Sigmoid colon (tissue), 6 donors: ENCODE measurements at regions not wholly inside any gene's neighbourhood (a gene's known extent, or its start where the extent isn't known, plus 50 kb on each side); places are given as distances from the start of the nearest gene placed in this dataset.

Experiments
- DNase-seq: peaks from one replicate; pipeline ENCODE4 v3.0.0-alpha.2; 2019
- H3K27ac ChIP-seq, 4 donors: fragments of 200-600 bp; sonication (generic); one replicate each; pipeline ENCODE4 v1.5.1; 2016 to 2019; ENCODE audit warnings: mild to moderate bottlenecking in 1 of 4
- H3K27me3 ChIP-seq, 3 donors: fragments of 200-600 bp; sonication (generic); one replicate each; pipeline ENCODE4 v1.5.1; 2019; ENCODE audit warnings: mild to moderate bottlenecking in 1 of 3
- H3K36me3 ChIP-seq, 4 donors: fragments of 200-600 bp; sonication (generic); one replicate each; pipeline ENCODE4 v1.5.1; 2016 to 2019
- H3K4me1 ChIP-seq, 4 donors: fragments of 200-600 bp; sonication (generic); one replicate each; pipeline ENCODE4 v1.5.1; 2017 to 2019
- H3K4me3 ChIP-seq, 4 donors: fragments of 200-600 bp; sonication (generic); one replicate each; pipeline ENCODE4 v1.5.1; 2017 to 2019; ENCODE audit warnings: mild to moderate bottlenecking in 2 of 4, moderate library complexity in 1 of 4
- H3K9me3 ChIP-seq, 4 donors: fragments of 200-600 bp in 3 of 4; sonication (generic) in 3 of 4; one replicate each; pipeline versions ENCODE4 v1.5.1 to v1.6.1; 2013 to 2019
- CTCF ChIP-seq, 4 experiments: fragments of 450-650 bp in 3 of 4; fragments of 200-600 bp in 1 of 4; IDR thresholded peaks; one replicate each; pipeline ENCODE4 v1.5.1; 2016 to 2019; ENCODE audit warnings: antibody characterized with exemption in 4 of 4, mild to moderate bottlenecking in 3 of 4, moderate library complexity in 2 of 4
- EP300 ChIP-seq, 4 donors: sonication (generic); formaldehyde crosslinking; IDR thresholded peaks; one replicate each; pipeline ENCODE4 v1.6.1; 2017; ENCODE audit warnings: antibody characterized with exemption in 4 of 4
- POLR2A ChIP-seq, 2 donors: fragments of 450-650 bp; IDR thresholded peaks; one replicate each; pipeline ENCODE4 v1.6.1; 2016; ENCODE audit warnings: antibody characterized with exemption in 2 of 2, mild to moderate bottlenecking in 2 of 2, moderate library complexity in 2 of 2
- POLR2AphosphoS5 ChIP-seq, 4 donors: sonication (generic); formaldehyde crosslinking; IDR thresholded peaks; one replicate each; pipeline ENCODE4 v1.6.1; 2017; ENCODE audit warnings: antibody characterized with exemption in 4 of 4
- WGBS, 2 donors: extraction: QIAGEN DNeasy Blood & Tissue Kit; methylation state at CpG; one replicate each; pipeline ENCODE4 v1.1.7; 2013; 5-methylcytosine and 5-hydroxymethylcytosine counted together
- intact Hi-C: fragments of 100-400 bp; cut with DNase I; formaldehyde crosslinking; loops from one replicate; pipeline ENCODE4 v1.15.1; 2023
- donor health status: healthy with polysubstance abuse.
- donor health status: healthy.

GRCh38 chr5:118144540-118144939 is 843.8 kb downstream of the DTWD2 start:
- DNase-seq: no peak
- H3K4me3 ChIP-seq: no peak overlapping the region
- H3K9me3 ChIP-seq: no peaks in the 10 kb centered on the region
- intact Hi-C loops: no loop called here
- no peaks in the 10 kb centered on the region for H3K4me1 ChIP-seq
- H3K27ac ChIP-seq: no peak overlapping the region
- WGBS, 2 donors: 43 to 67% methylated on average over 2 of the region's 2 CpGs
- H3K27me3 ChIP-seq: no peaks in the 10 kb centered on the region
- H3K36me3 ChIP-seq: no peaks in the 10 kb centered on the region
- TF ChIP-seq POLR2A (IDR thresholded peaks at IDR 0.05): no peak
- no peak for TF ChIP-seq POLR2AphosphoS5 (IDR thresholded peaks at IDR 0.05)
- TF ChIP-seq CTCF (IDR thresholded peaks at IDR 0.05): no peak
- no peak for TF ChIP-seq EP300 (IDR thresholded peaks at IDR 0.05)

GRCh38 chr5:118139361-118139760 is 849.0 kb downstream of the DTWD2 start:
- 8 to 57% methylated on average over 1 of the region's 1 CpG for WGBS, 2 donors
- no peak for DNase-seq
- TF ChIP-seq EP300 (IDR thresholded peaks at IDR 0.05): no peak
- TF ChIP-seq POLR2A (IDR thresholded peaks at IDR 0.05): no peak
- TF ChIP-seq CTCF (IDR thresholded peaks at IDR 0.05): no peak
- no peak for TF ChIP-seq POLR2AphosphoS5 (IDR thresholded peaks at IDR 0.05)
- no peaks in the 10 kb centered on the region for H3K27me3 ChIP-seq
- no peaks in the 10 kb centered on the region for H3K36me3 ChIP-seq
- H3K27ac ChIP-seq: no peak overlapping the region
- intact Hi-C loops: no loop called here
- no peaks in the 10 kb centered on the region for H3K4me1 ChIP-seq
- H3K4me3 ChIP-seq: no peak overlapping the region
- no peaks in the 10 kb centered on the region for H3K9me3 ChIP-seq

GRCh38 chr5:118126159-118126558 is 862.2 kb downstream of the DTWD2 start:
- Histone ChIP-seq H3K36me3 (no peaks in the 10 kb centered on the region), H3K9me3 (no peaks in the 10 kb centered on the region), H3K4me3 (no peak overlapping the region), H3K4me1 (no peaks in the 10 kb centered on the region), H3K27ac (no peak overlapping the region), H3K27me3 (no peaks in the 10 kb centered on the region)
- TF ChIP-seq POLR2AphosphoS5 (IDR thresholded peaks at IDR 0.05) (no peak), EP300 (IDR thresholded peaks at IDR 0.05) (no peak), POLR2A (IDR thresholded peaks at IDR 0.05) (no peak), CTCF (IDR thresholded peaks at IDR 0.05) (no peak)
- intact Hi-C loops: no loop called here
- DNase-seq: no peak

GRCh38 chr5:118125687-118126086 is 862.7 kb downstream of the DTWD2 start:
- Histone ChIP-seq H3K27me3 (no peaks in the 10 kb centered on the region), H3K9me3 (no peaks in the 10 kb centered on the region), H3K4me1 (no peaks in the 10 kb centered on the region), H3K4me3 (no peak overlapping the region), H3K27ac (no peak overlapping the region), H3K36me3 (no peaks in the 10 kb centered on the region)
- TF ChIP-seq CTCF (IDR thresholded peaks at IDR 0.05): no peak
- TF ChIP-seq EP300 (IDR thresholded peaks at IDR 0.05): no peak
- TF ChIP-seq POLR2AphosphoS5 (IDR thresholded peaks at IDR 0.05): no peak
- TF ChIP-seq POLR2A (IDR thresholded peaks at IDR 0.05): no peak
- 71 to 84% methylated on average over 4 of the region's 4 CpGs for WGBS, 2 donors
- intact Hi-C loops: no loop called here
- no peak for DNase-seq

- TF ChIP-seq EP300 (IDR thresholded peaks at IDR 0.05): no peak
- TF ChIP-seq POLR2A (IDR thresholded peaks at IDR 0.05): no peak
- WGBS, 2 donors: 88 to 90% methylated on average over 3 of the region's 3 CpGs
Observed at GRCh38 chr5:118121258-118121657, 867.1 kb downstream of the DTWD2 start.

More at GRCh38 chr5:118121258-118121657, 867.1 kb downstream of the DTWD2 start:
- intact Hi-C loops: no loop called here
- no peak for DNase-seq
- Histone ChIP-seq H3K4me1 (no peaks in the 10 kb centered on the region), H3K9me3 (no peaks in the 10 kb centered on the region), H3K4me3 (no peak overlapping the region), H3K27me3 (no peaks in the 10 kb centered on the region), H3K36me3 (no peaks in the 10 kb centered on the region), H3K27ac (no peak overlapping the region)
